ENCODE measurements at regions not wholly inside any gene's neighbourhood (a gene's known extent, or its start where the extent isn't known, plus 50 kb on each side); places are given as distances from the start of the nearest gene placed in this dataset.
A peak's percentile ranks its signal among the peaks of the same experiment; 100 is the strongest.

GRCh38 chr2:181307203-181307991 is 149.8 kb upstream of the ITGA4 start:
- no peaks in the 10 kb centered on the region for H3K4me1 ChIP-seq (ENCODE audit: control insufficient read depth, insufficient read depth, low read length)
- no peak overlapping the region for H3K4me3 ChIP-seq (ENCODE audit: low read length)
- no peaks in the 10 kb centered on the region for H3K36me3 ChIP-seq (ENCODE audit: control insufficient read depth, insufficient read depth, low read length, severe bottlenecking)
- H3K27me3 ChIP-seq (replicated peaks; ENCODE audit: control insufficient read depth, insufficient read depth, low read length), result no peaks in the 10 kb centered on the region
- DNase-seq (ENCODE audit: low read depth), result no peak
- no peaks in the 10 kb centered on the region for H3K9me3 ChIP-seq (ENCODE audit: control insufficient read depth, low read length)
- no peak overlapping the region for H3K9ac ChIP-seq (ENCODE audit: low read length)

DNA sequence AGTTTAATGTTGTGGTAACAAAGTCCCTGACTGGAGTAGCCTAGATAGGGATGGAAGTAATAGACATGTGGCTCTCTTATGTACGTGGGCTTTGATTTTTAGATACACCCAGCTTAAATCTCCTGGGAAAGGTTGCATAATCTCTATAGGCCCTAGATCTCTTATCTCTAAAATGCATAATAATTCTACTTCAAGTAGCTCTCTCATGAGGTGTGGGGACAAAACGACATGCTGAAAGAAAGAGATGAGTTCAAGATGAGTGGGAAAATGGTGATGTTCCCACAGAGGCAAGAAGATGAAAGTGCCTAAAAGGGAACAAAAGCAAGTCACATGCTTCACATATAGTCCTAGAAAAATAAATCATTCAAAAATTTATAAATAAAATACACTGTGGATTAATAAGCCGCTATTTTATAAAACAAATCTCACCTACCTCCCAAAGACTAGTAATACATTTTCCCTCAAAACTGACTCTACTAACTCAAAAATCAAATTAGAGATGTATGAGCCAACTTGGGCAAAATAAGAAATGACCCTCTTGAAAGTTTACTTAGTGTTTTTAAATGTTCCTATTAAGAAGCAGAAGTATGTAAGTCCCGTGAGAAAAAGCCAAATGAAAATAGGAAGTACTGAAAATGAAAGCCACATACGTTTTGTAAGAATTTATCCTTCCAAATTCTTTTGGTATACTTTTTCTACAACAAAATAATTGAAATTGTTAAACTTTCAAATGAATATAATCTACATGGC is 148.2 kb upstream of the ITGA4 start:
- no peak for DNase-seq (ENCODE audit: low read depth)
- H3K4me3 ChIP-seq (ENCODE audit: low read length), result no peak overlapping the region
- H3K4me1 ChIP-seq (ENCODE audit: control insufficient read depth, insufficient read depth, low read length), result no peaks in the 10 kb centered on the region

DNA sequence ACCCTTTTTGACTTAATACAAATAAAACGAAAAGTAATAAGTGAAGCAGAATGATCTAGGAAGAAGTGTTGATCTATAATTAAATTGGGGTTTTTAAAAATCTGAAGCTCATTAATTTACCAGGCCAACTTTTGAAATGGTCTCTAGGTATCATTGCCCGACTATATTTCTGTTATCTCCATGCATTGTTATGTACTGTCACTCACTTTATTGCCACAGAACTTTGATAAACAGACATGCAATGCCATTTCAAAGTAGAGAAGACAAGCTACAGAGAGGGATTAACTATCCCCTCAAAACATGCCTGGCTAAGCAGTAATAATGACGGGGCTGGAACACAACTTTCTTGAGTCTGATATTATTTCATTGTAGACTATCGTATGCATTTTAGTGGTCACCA is 147.6 kb upstream of the ITGA4 start:
- H3K4me3 ChIP-seq (ENCODE audit: low read length), result no peak overlapping the region
- no peaks in the 10 kb centered on the region for H3K27me3 ChIP-seq (replicated peaks; ENCODE audit: control insufficient read depth, insufficient read depth, low read length)
- no peaks in the 10 kb centered on the region for H3K9me3 ChIP-seq (ENCODE audit: control insufficient read depth, low read length)
- DNase-seq (ENCODE audit: low read depth), result no peak
- no peaks in the 10 kb centered on the region for H3K4me1 ChIP-seq (ENCODE audit: control insufficient read depth, insufficient read depth, low read length)
- no peaks in the 10 kb centered on the region for H3K36me3 ChIP-seq (ENCODE audit: control insufficient read depth, insufficient read depth, low read length, severe bottlenecking)
- no peak overlapping the region for H3K9ac ChIP-seq (ENCODE audit: low read length)

More for the DNA sequence above, 148.2 kb upstream of the ITGA4 start:
- H3K27me3 ChIP-seq (replicated peaks; ENCODE audit: control insufficient read depth, insufficient read depth, low read length), result no peaks in the 10 kb centered on the region
- H3K9me3 ChIP-seq (ENCODE audit: control insufficient read depth, low read length), result no peaks in the 10 kb centered on the region
- no peak overlapping the region for H3K9ac ChIP-seq (ENCODE audit: low read length)
- no peaks in the 10 kb centered on the region for H3K36me3 ChIP-seq (ENCODE audit: control insufficient read depth, insufficient read depth, low read length, severe bottlenecking)

- no peak overlapping the region for H3K9ac ChIP-seq (ENCODE audit: low read length)
- H3K36me3 ChIP-seq (ENCODE audit: control insufficient read depth, insufficient read depth, low read length, severe bottlenecking), result no peaks in the 10 kb centered on the region
- no peak for DNase-seq (ENCODE audit: low read depth)
- H3K27me3 ChIP-seq (replicated peaks; ENCODE audit: control insufficient read depth, insufficient read depth, low read length), result no peaks in the 10 kb centered on the region
- no peaks in the 10 kb centered on the region for H3K4me1 ChIP-seq (ENCODE audit: control insufficient read depth, insufficient read depth, low read length)
- H3K9me3 ChIP-seq (ENCODE audit: control insufficient read depth, low read length), result no peaks in the 10 kb centered on the region
- no peak overlapping the region for H3K4me3 ChIP-seq (ENCODE audit: low read length)
Observed at GRCh38 chr2:181310967-181311366, 146.2 kb upstream of the ITGA4 start.

- Histone ChIP-seq H3K4me3 (ENCODE audit: low read length) (no peak overlapping the region), H3K4me1 (ENCODE audit: control insufficient read depth, insufficient read depth, low read length) (no peaks in the 10 kb centered on the region), H3K27me3 (replicated peaks; ENCODE audit: control insufficient read depth, insufficient read depth, low read length) (no peaks in the 10 kb centered on the region), H3K36me3 (ENCODE audit: control insufficient read depth, insufficient read depth, low read length, severe bottlenecking) (no peaks in the 10 kb centered on the region), H3K9me3 (ENCODE audit: control insufficient read depth, low read length) (no peaks in the 10 kb centered on the region), H3K9ac (ENCODE audit: low read length) (no peak overlapping the region)
- DNase-seq (ENCODE audit: low read depth), result no peak
Observed at GRCh38 chr2:181311837-181312236, 145.3 kb upstream of the ITGA4 start.

DNA sequence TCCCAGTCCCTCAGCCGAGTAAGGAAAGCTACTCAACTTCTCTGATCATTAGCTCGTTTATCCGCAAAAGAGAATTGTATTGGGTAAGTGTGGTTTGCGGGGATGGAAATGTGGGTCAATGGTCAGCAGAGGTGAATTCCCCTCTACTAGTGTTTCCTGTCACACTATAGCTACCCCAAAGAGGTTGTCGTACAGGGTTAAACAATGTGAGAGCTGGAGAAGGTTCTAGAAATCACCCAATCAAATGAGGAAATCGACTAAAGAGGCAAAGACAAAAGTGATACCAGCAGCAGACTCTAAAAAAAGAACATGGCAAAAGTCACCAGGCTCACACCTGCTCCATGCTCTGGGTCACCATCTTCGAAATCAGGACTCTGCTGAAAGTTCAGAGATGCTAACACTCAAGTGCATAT is 144.7 kb upstream of the ITGA4 start:
- no peak for DNase-seq (ENCODE audit: low read depth)
- H3K27me3 ChIP-seq (replicated peaks; ENCODE audit: control insufficient read depth, insufficient read depth, low read length), result no peaks in the 10 kb centered on the region
- H3K4me1 ChIP-seq (ENCODE audit: control insufficient read depth, insufficient read depth, low read length), result no peaks in the 10 kb centered on the region
- H3K36me3 ChIP-seq (ENCODE audit: control insufficient read depth, insufficient read depth, low read length, severe bottlenecking), result no peaks in the 10 kb centered on the region
- H3K4me3 ChIP-seq (ENCODE audit: low read length), result no peak overlapping the region
- no peaks in the 10 kb centered on the region for H3K9me3 ChIP-seq (ENCODE audit: control insufficient read depth, low read length)
- no peak overlapping the region for H3K9ac ChIP-seq (ENCODE audit: low read length)

DNA sequence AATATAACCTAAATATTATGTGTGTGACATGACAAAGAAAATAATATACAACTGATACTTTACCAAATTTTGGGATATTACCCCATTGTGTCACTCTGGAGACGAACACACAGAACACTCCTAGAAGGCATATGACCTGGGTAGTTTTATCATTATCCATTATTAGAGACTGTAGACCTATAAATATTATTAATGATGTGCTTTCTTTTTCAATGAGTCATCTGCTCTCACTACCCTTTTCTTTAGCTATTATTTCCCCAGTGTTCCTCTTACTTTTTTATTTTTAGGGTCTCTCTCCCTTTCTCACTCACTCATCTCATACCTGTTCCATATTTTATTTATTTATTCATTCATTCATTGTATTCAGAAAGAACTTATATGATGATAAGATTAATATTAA is 143.3 kb upstream of the ITGA4 start:
- H3K9me3 ChIP-seq (ENCODE audit: control insufficient read depth, low read length), result no peaks in the 10 kb centered on the region
- H3K9ac ChIP-seq (ENCODE audit: low read length), result no peak overlapping the region
- H3K4me3 ChIP-seq (ENCODE audit: low read length), result no peak overlapping the region
- H3K36me3 ChIP-seq (ENCODE audit: control insufficient read depth, insufficient read depth, low read length, severe bottlenecking), result no peaks in the 10 kb centered on the region
- H3K27me3 ChIP-seq (replicated peaks; ENCODE audit: control insufficient read depth, insufficient read depth, low read length), result no peaks in the 10 kb centered on the region
- DNase-seq (ENCODE audit: low read depth), result no peak
- peaks cover 4% of the 10 kb centered on the region for H3K4me1 ChIP-seq (ENCODE audit: control insufficient read depth, insufficient read depth, low read length)

GRCh38 chr2:181314551-181314950 is 142.6 kb upstream of the ITGA4 start:
- DNase-seq (ENCODE audit: low read depth), result no peak
- Histone ChIP-seq H3K9ac (ENCODE audit: low read length) (no peak overlapping the region), H3K4me1 (ENCODE audit: control insufficient read depth, insufficient read depth, low read length) (peaks cover 10% of the 10 kb centered on the region)

DNA sequence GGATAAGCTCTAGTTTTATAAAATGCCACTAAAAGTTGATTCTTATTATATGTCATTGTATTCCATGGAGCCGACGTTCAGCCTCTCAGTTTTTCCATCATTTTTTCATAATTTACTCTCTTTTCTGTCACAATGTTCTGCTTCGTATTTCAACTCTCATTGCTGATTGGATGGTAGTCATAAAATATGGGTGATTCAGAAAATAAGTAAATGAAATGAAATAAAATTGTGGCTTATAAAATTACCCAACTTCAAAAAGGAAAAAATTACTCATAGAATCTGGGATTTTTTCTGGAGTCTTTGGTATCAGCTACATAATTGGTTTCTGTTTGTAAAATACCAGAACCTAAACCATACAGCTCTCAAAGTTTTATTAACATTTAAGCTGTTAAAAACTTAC is 139.7 kb upstream of the ITGA4 start:
- Histone ChIP-seq H3K4me1 (ENCODE audit: control insufficient read depth, insufficient read depth, low read length) (peaks cover 12% of the 10 kb centered on the region), H3K9me3 (ENCODE audit: control insufficient read depth, low read length) (no peaks in the 10 kb centered on the region), H3K27me3 (replicated peaks; ENCODE audit: control insufficient read depth, insufficient read depth, low read length) (no peaks in the 10 kb centered on the region), H3K36me3 (ENCODE audit: control insufficient read depth, insufficient read depth, low read length, severe bottlenecking) (no peaks in the 10 kb centered on the region), H3K4me3 (ENCODE audit: low read length) (peak overlapping the region; percentile 3), H3K9ac (ENCODE audit: low read length) (peak overlapping the region; percentile 32)
- no peak for DNase-seq (ENCODE audit: low read depth)

More at GRCh38 chr2:181314551-181314950, 142.6 kb upstream of the ITGA4 start:
- Histone ChIP-seq H3K9me3 (ENCODE audit: control insufficient read depth, low read length) (no peaks in the 10 kb centered on the region), H3K4me3 (ENCODE audit: low read length) (no peak overlapping the region), H3K36me3 (ENCODE audit: control insufficient read depth, insufficient read depth, low read length, severe bottlenecking) (no peaks in the 10 kb centered on the region), H3K27me3 (replicated peaks; ENCODE audit: control insufficient read depth, insufficient read depth, low read length) (no peaks in the 10 kb centered on the region)

- no peak for DNase-seq (ENCODE audit: low read depth)
- Histone ChIP-seq H3K36me3 (ENCODE audit: control insufficient read depth, insufficient read depth, low read length, severe bottlenecking) (no peaks in the 10 kb centered on the region), H3K4me3 (ENCODE audit: low read length) (no peak overlapping the region), H3K9me3 (ENCODE audit: control insufficient read depth, low read length) (no peaks in the 10 kb centered on the region), H3K27me3 (replicated peaks; ENCODE audit: control insufficient read depth, insufficient read depth, low read length) (no peaks in the 10 kb centered on the region), H3K9ac (ENCODE audit: low read length) (no peak overlapping the region), H3K4me1 (ENCODE audit: control insufficient read depth, insufficient read depth, low read length) (peaks cover 12% of the 10 kb centered on the region)
Observed at GRCh38 chr2:181318504-181319280, 138.5 kb upstream of the ITGA4 start.

GRCh38 chr2:181319286-181319685 is 137.9 kb upstream of the ITGA4 start:
- no peaks in the 10 kb centered on the region for H3K36me3 ChIP-seq (ENCODE audit: control insufficient read depth, insufficient read depth, low read length, severe bottlenecking)
- H3K4me3 ChIP-seq (ENCODE audit: low read length), result no peak overlapping the region
- no peak for DNase-seq (ENCODE audit: low read depth)
- no peak overlapping the region for H3K9ac ChIP-seq (ENCODE audit: low read length)
- H3K27me3 ChIP-seq (replicated peaks; ENCODE audit: control insufficient read depth, insufficient read depth, low read length), result no peaks in the 10 kb centered on the region
- H3K4me1 ChIP-seq (ENCODE audit: control insufficient read depth, insufficient read depth, low read length), result peaks cover 12% of the 10 kb centered on the region
- H3K9me3 ChIP-seq (ENCODE audit: control insufficient read depth, low read length), result no peaks in the 10 kb centered on the region

Data from adipocyte (in vitro differentiated cells).